HCT116 (cell line): ENCODE measurements at regions not wholly inside any gene's neighbourhood (a gene's known extent, or its start where the extent isn't known, plus 50 kb on each side); places are given as distances from the start of the nearest gene placed in this dataset.

Experiments
- CTCF ChIP-seq, 3 experiments: fragments of 200-600 bp in 1 of 3; sonication (generic) in 1 of 3; IDR thresholded peaks in 2 of 3; conservative IDR thresholded peaks in 1 of 3; 2 replicates each; pipeline ENCODE4 v1.5.1; 2012 to 2017; ENCODE audit warnings: low read depth in 2 of 3, low read length in 2 of 3, antibody characterized with exemption in 1 of 3, borderline replicate concordance in 1 of 3, control low read depth in 1 of 3, mild to moderate bottlenecking in 1 of 3, mixed read lengths in 1 of 3, mixed run types in 1 of 3, moderate library complexity in 1 of 3; ENCODE audit not compliant: insufficient read depth in 1 of 3
- EZH2 ChIP-seq: fragments of 200-600 bp; sonication (generic); IDR thresholded peaks from 2 replicates; pipeline ENCODE4 v1.6.1; 2017; ENCODE audit warnings: antibody characterized with exemption, mixed run types
- EZH2phosphoT487 ChIP-seq: fragments of 200-600 bp; IDR thresholded peaks from 2 replicates; pipeline ENCODE4 v1.6.1; 2018; ENCODE audit warnings: antibody characterized with exemption, borderline replicate concordance
- MAX ChIP-seq: IDR thresholded peaks from 2 replicates; pipeline ENCODE4 v1.6.1; 2012
- POLR2A ChIP-seq: IDR thresholded peaks from 2 replicates; pipeline ENCODE4 v1.7.0; 2011; ENCODE audit warnings: borderline replicate concordance; ENCODE audit not compliant: insufficient read depth, insufficient read length; ENCODE audit errors: extremely low read depth
- POLR2AphosphoS5 ChIP-seq: IDR thresholded peaks from 2 replicates; pipeline ENCODE4 v1.6.1; 2011; ENCODE audit warnings: mild to moderate bottlenecking, low read depth, low read length, moderate library complexity
- SP1 ChIP-seq: IDR thresholded peaks from 2 replicates; pipeline ENCODE4 v1.6.1; 2012; ENCODE audit warnings: low read depth
- TCF7L2 ChIP-seq: IDR thresholded peaks from 2 replicates; pipeline ENCODE4 v1.7.0; 2011; ENCODE audit warnings: borderline replicate concordance, inconsistent platforms; ENCODE audit not compliant: insufficient read depth, insufficient read length; ENCODE audit errors: extremely low read depth
- YY1 ChIP-seq: IDR thresholded peaks from 2 replicates; pipeline ENCODE4 v1.6.1; 2011; ENCODE audit warnings: low read length, low read depth, moderate library complexity, mild to moderate bottlenecking; ENCODE audit not compliant: insufficient replicate concordance; ENCODE audit errors: extremely low read depth
- ZFX ChIP-seq: fragments of 450-650 bp; IDR thresholded peaks from 2 replicates; pipeline ENCODE4 v1.6.1; 2017
- ZNF274 ChIP-seq: fragments of 200-500 bp; sonication (Bioruptor generic); IDR thresholded peaks from 2 replicates; pipeline ENCODE4 v1.6.1; 2014; ENCODE audit warnings: mild to moderate bottlenecking, low read depth, low read length, inconsistent platforms

- no peak for TF ChIP-seq POLR2A
- no peak for TF ChIP-seq CTCF (IDR thresholded peaks at IDR 0.05 in 2 of 3, conservative IDR thresholded peaks at IDR 0.05 in 1 of 3; ENCODE audit: borderline replicate concordance in 1 of 3, insufficient read depth in 1 of 3, low read depth in 2 of 3, low read length in 2 of 3)
- TF ChIP-seq YY1 = no peak
- no peak for TF ChIP-seq MAX
- TF ChIP-seq POLR2AphosphoS5 = no peak
- no peak for TF ChIP-seq SP1
- no peak for TF ChIP-seq ZNF274
- TF ChIP-seq EZH2 = no peak
- no peak for TF ChIP-seq TCF7L2
- no peak for TF ChIP-seq ZFX
- no peak for TF ChIP-seq EZH2phosphoT487
Observed at GRCh38 chr5:145227881-145228280, 607.3 kb downstream of the PRELID2 start.
